T1000 (cell line): ENCODE measurements at regions not wholly inside any gene's neighbourhood (a gene's known extent, or its start where the extent isn't known, plus 50 kb on each side); places are given as distances from the start of the nearest gene placed in this dataset.
"Not testable (repeated sequence)": the region's sequence is repeated elsewhere in the genome, so short reads cannot be mapped to it uniquely, and the experiment has no call there.

Experiments
- DNase-seq: peaks from one replicate; lab custom pipeline; 2025; ENCODE audit warnings: mixed read lengths; lab: John Stamatoyannopoulos, UW

GRCh38 chr10:35898716-35899440 is 256.8 kb upstream of the FZD8 start:
- no peak for DNase-seq

DNA sequence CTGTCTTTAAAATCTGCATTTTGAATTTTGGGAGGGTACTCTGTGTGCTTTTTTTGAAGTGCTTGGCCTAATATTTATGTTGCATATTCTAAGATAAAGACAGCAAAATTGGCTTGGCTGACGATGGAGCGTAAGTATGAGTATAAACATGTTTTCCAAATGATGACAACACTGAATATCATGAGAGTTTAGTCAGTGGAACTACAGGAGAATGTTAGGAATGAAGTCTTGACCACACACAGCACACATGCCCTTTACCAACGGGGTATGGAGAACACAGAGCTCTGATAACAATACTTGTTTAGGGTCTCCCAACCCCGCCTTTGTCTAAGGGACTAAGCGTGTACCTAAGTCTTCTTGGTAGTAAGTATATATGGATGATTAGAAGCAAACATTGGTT is 253.9 kb upstream of the FZD8 start:
- no peak for DNase-seq

GRCh38 chr10:35895331-35895730 is 253.2 kb upstream of the FZD8 start:
- no peak for DNase-seq

- DNase-seq = no peak
Observed at GRCh38 chr10:35892526-35892925, 250.4 kb upstream of the FZD8 start.

DNA sequence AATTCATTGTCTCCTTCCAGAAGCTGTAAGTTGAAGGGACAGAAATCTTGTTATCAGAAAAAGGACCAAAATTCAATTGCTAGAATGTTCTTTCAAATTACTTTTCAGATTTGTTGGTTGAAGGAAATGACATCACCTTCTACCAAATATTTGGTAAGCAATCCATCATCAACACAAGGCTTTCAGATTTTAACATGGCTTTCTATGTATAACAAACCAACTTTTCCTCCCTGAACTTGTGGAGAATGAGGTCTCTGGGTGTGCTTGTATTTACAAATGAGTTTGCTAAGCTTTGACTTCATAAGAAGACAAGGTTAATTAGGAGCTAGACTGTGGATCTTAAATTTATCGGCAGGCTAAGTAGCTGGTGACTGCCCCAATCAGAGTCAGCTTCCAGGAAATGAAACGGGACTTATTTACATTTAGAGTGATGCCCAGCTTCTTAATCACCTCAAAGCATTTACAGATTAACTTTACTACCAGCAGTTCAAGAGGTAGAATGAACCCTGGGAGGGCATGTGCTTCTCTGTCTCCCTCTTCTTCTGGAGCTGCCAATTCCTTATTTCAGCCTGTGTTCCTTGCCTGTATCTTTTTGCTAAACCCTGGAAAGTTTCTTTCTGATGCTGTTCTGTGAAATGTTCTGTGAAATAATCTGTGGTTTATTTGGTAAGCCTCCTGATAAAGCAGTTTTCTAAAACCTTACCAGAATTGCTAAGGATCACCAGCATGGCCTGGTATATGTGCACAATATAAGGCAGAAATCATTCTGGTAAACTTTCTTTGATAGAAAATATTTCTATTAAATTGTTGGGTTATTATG is 248.8 kb upstream of the FZD8 start:
- DNase-seq = no peak

DNA sequence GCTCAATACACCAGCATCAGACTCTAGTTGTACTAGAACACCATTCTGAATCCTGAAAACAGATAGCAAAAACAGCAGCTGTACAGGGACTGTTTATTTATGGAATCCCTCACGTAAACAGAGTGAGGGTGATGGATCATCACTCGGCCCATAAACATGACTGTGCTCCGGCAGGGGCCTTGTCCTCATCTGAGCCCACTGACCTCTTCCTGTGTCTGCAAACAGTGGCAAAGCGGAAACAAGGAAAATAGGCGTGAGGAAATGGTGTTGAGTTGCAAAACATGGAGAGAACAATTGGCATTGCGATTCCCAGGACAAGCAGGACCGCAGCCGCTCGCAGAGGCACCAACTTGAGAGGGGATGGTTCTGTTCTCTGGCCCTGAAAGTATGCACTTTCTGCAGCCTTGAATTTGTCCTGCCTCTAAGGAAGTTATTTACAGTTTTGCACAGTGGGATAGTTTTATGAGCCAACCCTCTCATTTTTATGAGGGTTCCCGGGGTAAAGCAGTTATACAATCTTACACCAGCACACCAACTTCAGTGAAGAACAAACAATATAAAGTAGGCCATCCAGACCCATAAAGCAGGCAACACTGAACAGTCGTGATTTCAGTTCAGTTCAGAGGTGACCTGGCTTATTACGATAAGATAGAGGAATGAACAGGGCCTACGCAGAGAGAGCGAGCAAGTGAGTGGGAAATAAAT is 248.0 kb upstream of the FZD8 start:
- DNase-seq = no peak

DNA sequence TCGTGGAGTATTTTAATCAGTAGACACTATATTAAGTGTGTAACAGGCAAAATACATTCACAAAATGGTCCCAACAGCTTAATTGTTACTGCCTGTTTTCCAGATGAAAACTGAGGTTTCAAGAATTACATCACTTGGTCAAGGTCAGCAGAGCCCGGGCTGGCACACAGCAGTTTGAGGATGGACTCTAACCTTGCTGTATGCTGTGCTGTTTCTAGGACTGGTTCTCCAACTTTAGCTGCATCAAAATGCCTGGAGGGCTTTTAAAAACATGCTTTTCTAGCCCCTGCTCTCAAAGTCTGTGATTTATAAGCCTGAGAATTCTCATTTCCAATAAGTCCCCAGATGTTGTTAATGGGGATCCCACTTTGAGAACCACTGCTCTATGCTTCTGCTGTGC is 247.1 kb upstream of the FZD8 start:
- DNase-seq = no peak

- no peak for DNase-seq
Observed at GRCh38 chr10:35888400-35888799, 246.3 kb upstream of the FZD8 start.

DNA sequence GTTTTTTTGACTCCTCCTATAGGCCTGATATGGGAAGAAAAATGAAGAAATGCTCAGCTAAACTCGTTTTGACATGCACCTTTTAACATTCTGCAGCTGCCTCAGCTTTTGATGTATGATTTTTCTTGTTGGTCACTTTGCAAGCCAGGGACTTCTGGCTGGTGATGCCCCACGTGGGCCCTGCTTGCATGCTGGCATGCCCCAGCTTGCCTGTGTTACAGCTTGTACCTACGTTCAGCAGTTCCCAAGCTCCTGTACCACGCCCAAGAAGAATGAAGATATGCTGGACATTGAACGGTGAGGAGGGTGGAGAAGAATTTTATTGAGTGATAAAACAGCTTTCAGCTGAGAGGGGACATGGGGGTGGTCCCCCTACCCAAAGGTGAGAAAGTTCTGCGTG is 245.6 kb upstream of the FZD8 start:
- DNase-seq = no peak

DNA sequence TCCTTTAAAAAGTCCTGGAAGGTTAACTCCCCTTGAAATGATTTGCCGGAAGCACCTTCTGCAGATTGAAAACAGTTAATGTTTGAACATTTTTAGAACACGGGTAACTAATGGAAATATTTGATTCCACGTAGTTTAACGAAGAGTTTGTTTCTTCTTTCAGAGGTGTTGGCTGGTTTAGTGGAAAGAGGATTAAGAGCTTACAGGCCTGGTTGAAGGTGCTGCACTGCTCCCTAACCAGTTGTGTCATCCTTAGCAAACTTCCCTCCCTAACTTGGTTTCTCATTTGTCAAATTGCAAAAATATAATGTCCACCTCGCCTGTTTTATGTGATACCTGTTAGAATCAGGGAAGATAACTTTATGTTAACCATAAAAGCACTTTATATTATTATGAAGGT is 243.0 kb upstream of the FZD8 start:
- no peak for DNase-seq

- no peak for DNase-seq
Observed at GRCh38 chr10:35884657-35885071, 242.6 kb upstream of the FZD8 start.

GRCh38 chr10:35882422-35883150 is 240.5 kb upstream of the FZD8 start:
- DNase-seq = no peak

DNA sequence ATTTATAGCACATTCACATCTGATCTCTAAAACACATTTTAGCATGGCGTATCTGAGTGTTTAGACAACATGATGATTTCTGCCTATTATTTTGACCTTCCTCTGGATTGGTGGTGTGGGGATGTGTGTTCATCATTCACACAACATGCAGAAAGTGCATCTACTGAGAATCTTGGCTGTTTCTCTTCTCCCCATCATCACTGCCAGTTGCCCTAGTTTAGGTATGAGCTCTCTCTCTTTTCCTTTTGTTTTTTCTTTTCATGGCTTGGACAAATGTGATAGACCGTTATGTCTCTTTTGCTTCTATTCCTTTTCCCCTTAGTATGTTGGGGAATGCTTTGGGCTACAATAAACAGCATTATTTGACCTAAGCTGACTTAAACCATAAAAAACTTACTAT is 239.2 kb upstream of the FZD8 start:
- no peak for DNase-seq

DNA sequence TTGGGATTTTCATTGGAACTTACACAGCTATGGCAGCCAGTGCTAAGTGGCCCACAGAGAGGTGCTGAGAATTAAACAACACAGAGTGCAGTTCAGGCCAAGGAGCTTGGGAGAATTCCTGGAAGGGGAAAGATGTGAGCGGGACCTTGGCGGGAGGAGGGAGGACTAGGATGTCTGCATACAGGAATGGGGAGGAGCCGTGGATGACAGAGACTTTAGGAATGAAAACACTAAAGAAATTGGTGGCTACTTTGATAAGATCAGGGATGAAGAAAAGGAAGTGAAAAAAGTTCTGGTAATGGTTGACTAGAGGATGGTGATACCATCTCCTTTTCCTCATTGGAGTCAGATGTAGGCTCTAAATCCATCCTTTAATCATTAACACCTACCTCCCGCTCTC is 234.2 kb upstream of the FZD8 start:
- no peak for DNase-seq

DNA sequence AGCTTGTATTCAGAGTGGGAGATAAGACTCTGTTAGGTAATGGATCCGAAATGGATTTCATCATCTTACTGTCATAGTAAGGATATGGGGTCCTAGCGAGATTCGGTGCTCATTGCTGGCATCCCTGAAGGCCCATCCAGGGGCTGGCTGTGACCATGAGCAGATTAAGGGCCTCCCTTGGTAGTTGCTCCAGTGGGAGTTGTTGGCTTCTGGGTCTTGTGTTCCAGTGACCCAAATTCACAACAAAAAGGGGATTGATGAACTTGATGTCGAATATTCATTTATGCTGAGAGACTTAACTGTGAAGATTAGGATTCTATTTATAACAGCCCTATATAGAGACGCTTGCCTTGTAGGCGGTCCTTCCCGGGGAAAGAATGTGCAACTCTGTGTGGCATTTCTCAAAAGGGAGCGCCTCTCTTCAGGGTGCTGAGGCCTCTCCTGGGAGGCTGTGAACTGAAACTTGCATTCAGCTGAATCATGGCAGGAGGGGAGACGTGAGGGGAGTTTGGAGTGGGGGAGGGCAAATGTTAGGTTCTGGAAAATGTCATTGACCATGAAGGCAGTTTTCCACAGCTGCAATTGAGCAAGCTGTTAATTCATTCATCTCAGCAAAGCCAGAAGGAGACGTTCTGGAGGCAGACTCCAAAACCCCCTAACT is 233.1 kb upstream of the FZD8 start:
- no peak for DNase-seq

DNA sequence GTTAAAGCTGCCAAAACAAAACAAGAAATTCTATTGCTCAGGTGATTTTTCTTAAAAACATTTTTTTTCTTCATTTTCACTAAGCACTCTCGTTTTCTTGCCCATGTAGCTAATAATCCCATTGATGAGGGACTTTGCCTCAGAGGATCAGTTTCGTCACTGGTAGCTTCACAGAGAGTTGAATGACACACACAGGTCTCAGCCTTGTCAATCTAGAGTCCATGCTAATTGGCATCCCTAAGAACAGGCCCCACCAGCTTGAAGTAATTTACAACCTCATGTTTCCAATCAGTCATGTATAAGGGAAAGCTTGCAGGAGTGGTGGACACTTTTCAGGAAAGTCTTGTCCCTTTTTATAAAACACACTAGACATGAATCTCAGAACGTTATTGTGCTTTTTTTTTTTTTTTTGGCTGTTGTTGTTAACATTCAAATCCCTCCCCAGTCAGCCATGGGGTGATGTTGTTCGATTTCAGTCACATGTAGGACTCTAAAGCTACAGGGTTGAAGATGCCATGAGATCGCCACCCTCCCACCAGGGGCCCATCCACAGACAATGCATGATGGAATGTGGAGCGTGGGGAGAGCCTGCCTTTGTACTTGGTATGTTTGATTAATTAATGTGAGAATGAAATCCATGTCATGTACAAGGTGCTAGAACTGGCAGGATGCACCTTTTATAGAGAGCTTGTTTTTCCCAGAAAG is 232.4 kb upstream of the FZD8 start:
- DNase-seq = no peak

DNA sequence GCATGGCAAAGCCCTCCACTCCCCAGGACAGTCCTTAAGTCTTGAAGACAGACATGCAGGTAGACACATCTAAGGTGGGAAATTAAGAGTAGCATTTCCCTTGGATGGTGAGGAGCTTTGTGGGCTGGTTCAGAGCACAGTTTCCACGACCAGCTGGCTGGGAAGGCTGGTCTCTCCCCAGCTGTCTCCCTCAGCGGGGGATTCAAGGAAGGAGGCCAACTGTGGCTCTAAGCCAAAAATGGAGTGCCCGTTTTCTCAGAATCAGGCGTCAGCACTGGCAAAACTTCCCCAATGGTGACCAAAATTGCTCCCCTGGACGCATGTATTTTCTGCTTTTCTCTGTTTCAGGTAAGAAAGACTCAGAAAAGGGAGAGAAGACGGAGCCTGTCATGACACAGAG is 230.6 kb upstream of the FZD8 start:
- no peak for DNase-seq

- no peak for DNase-seq
Observed at GRCh38 chr10:35870665-35871310, 228.7 kb upstream of the FZD8 start.

GRCh38 chr10:35858676-35859283 is 216.7 kb upstream of the FZD8 start:
- not testable (repeated sequence) for DNase-seq

GRCh38 chr10:35857860-35858259 is 215.8 kb upstream of the FZD8 start:
- no peak for DNase-seq
